ENCODE measurements at regions not wholly inside any gene's neighbourhood (a gene's known extent, or its start where the extent isn't known, plus 50 kb on each side); places are given as distances from the start of the nearest gene placed in this dataset.

GRCh38 chr10:7473474-7473873 is 62.6 kb upstream of the SFMBT2 start:
- H3K4me3 ChIP-seq (ENCODE audit: low read length): no peak overlapping the region
- TF ChIP-seq, protein P1, sequence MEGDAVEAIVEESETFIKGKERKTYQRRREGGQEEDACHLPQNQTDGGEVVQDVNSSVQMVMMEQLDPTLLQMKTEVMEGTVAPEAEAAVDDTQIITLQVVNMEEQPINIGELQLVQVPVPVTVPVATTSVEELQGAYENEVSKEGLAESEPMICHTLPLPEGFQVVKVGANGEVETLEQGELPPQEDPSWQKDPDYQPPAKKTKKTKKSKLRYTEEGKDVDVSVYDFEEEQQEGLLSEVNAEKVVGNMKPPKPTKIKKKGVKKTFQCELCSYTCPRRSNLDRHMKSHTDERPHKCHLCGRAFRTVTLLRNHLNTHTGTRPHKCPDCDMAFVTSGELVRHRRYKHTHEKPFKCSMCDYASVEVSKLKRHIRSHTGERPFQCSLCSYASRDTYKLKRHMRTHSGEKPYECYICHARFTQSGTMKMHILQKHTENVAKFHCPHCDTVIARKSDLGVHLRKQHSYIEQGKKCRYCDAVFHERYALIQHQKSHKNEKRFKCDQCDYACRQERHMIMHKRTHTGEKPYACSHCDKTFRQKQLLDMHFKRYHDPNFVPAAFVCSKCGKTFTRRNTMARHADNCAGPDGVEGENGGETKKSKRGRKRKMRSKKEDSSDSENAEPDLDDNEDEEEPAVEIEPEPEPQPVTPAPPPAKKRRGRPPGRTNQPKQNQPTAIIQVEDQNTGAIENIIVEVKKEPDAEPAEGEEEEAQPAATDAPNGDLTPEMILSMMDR (conservative IDR thresholded peaks at IDR 0.05; ENCODE audit: low read depth, low read length): no peak
- no peak for DNase-seq (ENCODE audit: low read depth)

DNA sequence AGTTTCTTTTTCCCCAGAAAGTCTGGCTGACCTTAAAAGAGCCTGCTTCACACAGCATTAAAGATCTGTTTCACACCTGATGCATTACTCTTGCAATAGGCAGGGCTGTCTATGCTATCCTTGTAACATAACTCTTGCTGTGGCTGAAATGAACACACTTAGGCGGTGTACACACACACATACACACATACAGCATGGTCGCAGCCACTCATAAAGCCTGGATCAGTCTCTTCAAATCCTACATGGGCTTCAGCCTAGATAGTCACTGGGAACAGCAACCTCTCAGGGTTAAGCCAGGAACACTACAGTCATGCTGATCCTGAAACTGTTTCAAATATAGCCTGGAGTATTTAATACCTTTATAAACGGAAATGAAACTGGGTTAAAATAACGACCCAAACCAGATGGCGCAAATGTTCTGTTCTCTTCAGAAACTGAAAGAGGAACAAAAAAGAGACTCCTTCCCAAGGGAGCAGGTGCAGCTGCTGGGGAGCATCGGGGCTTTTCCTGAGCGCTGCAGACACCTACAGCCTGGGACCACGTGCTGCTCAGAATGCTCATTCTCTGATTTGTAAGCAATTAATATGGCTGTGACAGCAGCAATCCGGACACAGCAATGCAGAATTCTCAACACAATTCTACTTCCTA is 61.0 kb upstream of the SFMBT2 start:
- no peak overlapping the region for H3K4me3 ChIP-seq (ENCODE audit: low read length)
- TF ChIP-seq, protein P1 (conservative IDR thresholded peaks at IDR 0.05; ENCODE audit: low read depth, low read length): no peak
- no peak for DNase-seq (ENCODE audit: low read depth)

DNA sequence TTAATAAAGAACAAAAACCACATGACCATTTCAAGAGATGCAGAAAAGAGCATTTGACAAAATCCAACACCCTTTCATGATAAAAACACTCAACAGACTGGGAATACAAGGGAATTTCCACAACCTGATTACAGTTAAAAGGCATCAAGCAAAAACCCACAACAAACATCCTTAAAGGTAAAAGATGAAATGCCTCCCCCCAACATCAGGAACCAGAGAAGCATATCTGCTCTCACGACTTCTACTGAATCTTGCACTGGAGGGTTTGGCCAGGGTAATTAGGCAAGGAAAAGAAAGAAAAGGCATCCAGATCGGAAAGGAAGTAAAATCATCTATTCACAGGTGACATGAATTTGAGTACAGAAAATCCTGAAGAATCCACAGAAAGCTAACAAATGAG is 59.5 kb upstream of the SFMBT2 start:
- H3K4me3 ChIP-seq (ENCODE audit: low read length): no peak overlapping the region
- TF ChIP-seq, protein P1 (conservative IDR thresholded peaks at IDR 0.05; ENCODE audit: low read depth, low read length): no peak
- no peak for DNase-seq (ENCODE audit: low read depth)

- no peak overlapping the region for H3K4me3 ChIP-seq (ENCODE audit: low read length)
- TF ChIP-seq, protein P1 (conservative IDR thresholded peaks at IDR 0.05; ENCODE audit: low read depth, low read length): no peak
- DNase-seq (ENCODE audit: low read depth): no peak
These were observed 56.3 kb upstream of the SFMBT2 start for GRCh38 chr10:7467031-7467667.

DNA sequence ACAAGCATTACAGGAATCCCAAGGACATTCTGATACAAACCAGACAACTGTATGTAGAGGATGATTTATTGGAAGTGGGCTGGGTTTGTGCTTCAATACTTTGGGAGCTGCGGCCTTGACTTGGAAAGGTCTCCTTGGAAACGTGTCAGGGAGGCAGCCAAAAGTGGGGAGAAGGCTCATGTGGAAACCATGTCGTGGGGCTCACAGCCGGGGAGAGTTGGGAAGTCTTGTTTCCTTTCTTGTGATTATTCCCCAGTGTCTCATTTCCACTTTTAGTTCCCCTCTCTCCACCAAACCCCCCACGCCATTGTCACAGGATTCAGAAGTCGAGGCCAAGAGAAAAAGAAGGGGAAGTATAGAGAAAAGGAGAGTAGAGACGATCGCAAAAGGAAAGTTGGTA is 53.9 kb upstream of the SFMBT2 start:
- no peak overlapping the region for H3K4me3 ChIP-seq (ENCODE audit: low read length)
- TF ChIP-seq, protein P1 (conservative IDR thresholded peaks at IDR 0.05; ENCODE audit: low read depth, low read length): no peak
- no peak for DNase-seq (ENCODE audit: low read depth)

Measured in retinal pigment epithelial cell (primary cell).